Tibial nerve (tissue), 4 donors: ENCODE measurements at regions not wholly inside any gene's neighbourhood (a gene's known extent, or its start where the extent isn't known, plus 50 kb on each side); places are given as distances from the start of the nearest gene placed in this dataset.
A peak's percentile ranks its signal among the peaks of the same experiment; 100 is the strongest.

Experiments used
- DNase-seq, 2 donors: peaks; one replicate each; pipeline ENCODE4 v3.0.0-alpha.2; 2019; ENCODE audit warnings: low spot score in 2 of 2
- H3K27ac ChIP-seq, 4 donors: fragments of 200-600 bp; sonication (generic) in 3 of 4; one replicate each; pipeline ENCODE4 v1.5.1; 2017 to 2019; ENCODE audit warnings: mild to moderate bottlenecking in 1 of 4
- H3K27me3 ChIP-seq, 2 donors: fragments of 200-600 bp; sonication (generic) in 1 of 2; one replicate each; pipeline versions ENCODE4 v1.5.1 to v1.6.0; 2017 to 2019
- H3K36me3 ChIP-seq, 3 donors: fragments of 200-600 bp; sonication (generic); one replicate each; pipeline ENCODE4 v1.5.1; 2018 to 2019
- H3K4me1 ChIP-seq, 4 donors: fragments of 200-600 bp; sonication (generic) in 3 of 4; one replicate each; pipeline ENCODE4 v1.5.1; 2017 to 2019
- H3K4me3 ChIP-seq, 4 donors: fragments of 200-600 bp; sonication (generic) in 3 of 4; one replicate each; pipeline ENCODE4 v1.5.1; 2017 to 2019; ENCODE audit warnings: mild to moderate bottlenecking in 1 of 4, moderate library complexity in 1 of 4
- H3K9me3 ChIP-seq, 4 donors: fragments of 200-600 bp; sonication (generic) in 3 of 4; one replicate each; pipeline ENCODE4 v1.5.1; 2017 to 2019
- CTCF ChIP-seq, 5 experiments: fragments of 200-600 bp in 3 of 5; fragments of 450-650 bp in 2 of 5; sonication (generic) in 3 of 5; IDR thresholded peaks; one replicate each; pipeline ENCODE4 v1.5.1; 2016 to 2019; ENCODE audit warnings: antibody characterized with exemption in 5 of 5, mild to moderate bottlenecking in 3 of 5, moderate library complexity in 2 of 5
- EP300 ChIP-seq, 2 donors: sonication (generic); formaldehyde crosslinking; IDR thresholded peaks; one replicate each; pipeline ENCODE4 v1.6.1; 2017; ENCODE audit warnings: antibody characterized with exemption in 2 of 2, mild to moderate bottlenecking in 1 of 2
- POLR2A ChIP-seq, 2 donors: fragments of 450-650 bp; IDR thresholded peaks; one replicate each; pipeline ENCODE4 v1.6.1; 2017; ENCODE audit warnings: antibody characterized with exemption in 2 of 2, mild to moderate bottlenecking in 2 of 2, moderate library complexity in 2 of 2
- WGBS, 2 donors: methylation state at CpG; one replicate each; pipeline ENCODE4 v1.1.5; 2018; 5-methylcytosine and 5-hydroxymethylcytosine counted together

GRCh38 chr2:58432491-58433170 is 191.5 kb upstream of the FANCL start:
- Histone ChIP-seq H3K4me3 (no peak overlapping the region), H3K4me1 (peaks cover 0 to 14% (median 3%) of the 10 kb centered on the region in 4 donors), H3K36me3 (no peaks in the 10 kb centered on the region), H3K27me3 (peaks cover 0 to 16% of the 10 kb centered on the region in 2 donors), H3K9me3 (no peaks in the 10 kb centered on the region), H3K27ac (no peak overlapping the region)
- TF ChIP-seq EP300 (IDR thresholded peaks at IDR 0.05) (no peak), CTCF (IDR thresholded peaks at IDR 0.05) (no peak), POLR2A (IDR thresholded peaks at IDR 0.05) (no peak)
- DNase-seq: no peak
- WGBS, 2 donors: 90 to 93% methylated on average over 3 of the region's 3 CpGs

DNA sequence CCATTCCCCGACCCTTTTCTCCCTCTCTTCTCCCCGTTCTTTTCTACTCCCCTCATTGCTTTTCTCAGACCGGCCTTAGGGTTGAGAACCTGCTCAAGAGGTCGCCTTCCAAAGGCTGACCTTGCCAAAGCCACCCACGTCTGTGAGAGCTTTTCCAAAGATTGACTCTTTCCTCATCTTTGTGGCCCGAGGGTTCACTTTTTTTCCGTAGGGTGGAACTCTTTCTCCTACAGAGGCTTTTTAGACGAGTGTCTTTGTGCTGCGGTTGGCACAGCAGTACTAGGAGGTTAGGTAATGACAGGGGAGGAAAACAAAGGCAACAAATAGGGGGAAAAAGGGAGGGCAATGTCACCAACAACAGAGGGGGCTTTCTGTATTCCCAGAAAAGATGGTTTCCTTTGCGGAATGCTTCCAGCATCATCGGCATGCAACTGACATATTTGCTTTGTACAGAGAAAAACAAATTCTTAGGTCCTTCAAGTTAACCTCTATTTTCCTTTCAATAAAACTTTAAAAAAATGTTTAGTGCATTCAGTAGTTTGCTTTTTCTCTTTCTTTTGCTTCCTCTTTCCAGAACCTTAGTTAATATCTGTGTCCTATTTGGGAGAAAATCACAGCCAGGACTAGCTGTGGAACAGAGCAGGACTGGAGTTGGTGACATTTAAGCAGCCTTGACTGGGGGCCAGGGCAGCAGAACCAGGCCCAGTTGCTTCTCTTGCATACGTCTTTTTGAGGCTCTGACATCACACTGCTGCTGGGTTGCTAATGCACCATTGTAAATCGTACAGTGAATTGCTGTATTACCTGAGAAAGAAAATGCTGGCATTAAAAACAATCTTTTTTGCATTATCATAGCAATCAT is 188.1 kb upstream of the FANCL start:
- Histone ChIP-seq H3K4me3 (peak overlapping the region in 1 of 4 donors; percentile 43), H3K9me3 (no peaks in the 10 kb centered on the region), H3K27me3 (peaks cover 0 to 38% of the 10 kb centered on the region in 2 donors), H3K27ac (no peak overlapping the region), H3K36me3 (no peaks in the 10 kb centered on the region), H3K4me1 (peaks cover 0 to 17% (median 3%) of the 10 kb centered on the region in 4 donors)
- no peak for TF ChIP-seq CTCF (IDR thresholded peaks at IDR 0.05)
- no peak for TF ChIP-seq POLR2A (IDR thresholded peaks at IDR 0.05)
- no peak for TF ChIP-seq EP300 (IDR thresholded peaks at IDR 0.05)
- 20 to 24% methylated on average over 13 of the region's 13 CpGs for WGBS, 2 donors
- DNase-seq: no peak

- Histone ChIP-seq H3K27me3 (peaks cover 0 to 38% of the 10 kb centered on the region in 2 donors), H3K36me3 (no peaks in the 10 kb centered on the region), H3K4me1 (peaks cover 0 to 17% (median 3%) of the 10 kb centered on the region in 4 donors), H3K27ac (no peak overlapping the region), H3K9me3 (no peaks in the 10 kb centered on the region), H3K4me3 (peak overlapping the region in 3 of 4 donors; percentile 11 to 43 (median 29))
- DNase-seq: no peak
- TF ChIP-seq CTCF (IDR thresholded peaks at IDR 0.05): no peak
- TF ChIP-seq POLR2A (IDR thresholded peaks at IDR 0.05): no peak
- no peak for TF ChIP-seq EP300 (IDR thresholded peaks at IDR 0.05)
- 0 to 1% methylated on average over 32 to 54 of the region's 76 CpGs for WGBS, 2 donors
Observed at GRCh38 chr2:58428096-58429013, 187.2 kb upstream of the FANCL start.

DNA sequence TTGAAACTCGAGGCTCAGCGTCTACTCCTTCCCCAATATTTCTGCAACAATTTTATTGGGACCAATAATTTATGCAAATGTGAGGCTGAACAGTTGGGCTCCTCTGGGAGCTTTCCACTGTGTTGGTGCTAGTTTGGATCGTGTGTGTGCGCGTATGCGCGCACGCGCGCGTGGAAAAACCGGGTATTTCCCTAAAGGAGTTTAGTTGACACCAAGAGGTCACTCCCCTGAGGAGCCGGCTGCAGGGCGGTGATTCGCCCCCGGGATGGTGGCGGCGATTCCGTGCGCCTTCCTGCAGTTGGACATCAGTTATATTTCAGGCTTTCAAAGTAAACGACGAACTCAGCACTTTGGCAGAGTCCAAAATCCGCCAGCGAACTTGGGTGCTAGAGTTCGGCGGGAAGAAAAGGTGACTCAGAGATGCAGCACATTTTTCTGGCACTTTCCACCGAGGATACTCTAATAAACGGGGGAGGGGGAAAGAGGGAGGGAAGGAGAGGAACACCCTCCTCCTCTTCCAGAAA is 186.5 kb upstream of the FANCL start:
- Histone ChIP-seq H3K27me3 (peaks cover 0 to 38% of the 10 kb centered on the region in 2 donors), H3K4me3 (peak overlapping the region in 3 of 4 donors; percentile 11 to 43 (median 19)), H3K36me3 (no peaks in the 10 kb centered on the region), H3K4me1 (peaks cover 0 to 17% (median 3%) of the 10 kb centered on the region in 4 donors), H3K9me3 (no peaks in the 10 kb centered on the region), H3K27ac (no peak overlapping the region)
- no peak for DNase-seq
- 0 to 1% methylated on average over 28 of the region's 28 CpGs for WGBS, 2 donors
- TF ChIP-seq POLR2A (IDR thresholded peaks at IDR 0.05) (no peak), CTCF (IDR thresholded peaks at IDR 0.05) (no peak), EP300 (IDR thresholded peaks at IDR 0.05) (no peak)
